Fibroblast of lung (primary cell): ENCODE measurements at regions not wholly inside any gene's neighbourhood (a gene's known extent, or its start where the extent isn't known, plus 50 kb on each side); places are given as distances from the start of the nearest gene placed in this dataset.

Experiments
- DNase-seq, 2 donors: peaks; one replicate each; pipeline versions ENCODE4 v3.0.0 to v3.0.0-alpha.2; 2010; ENCODE audit warnings: low read depth in 2 of 2
- H2AFZ ChIP-seq: 2 replicates; pipeline ENCODE4 v1.5.1; 2012; ENCODE audit warnings: low read length, control low read depth, inconsistent platforms
- H3K27ac ChIP-seq: 2 replicates; pipeline ENCODE4 v1.5.1; 2011; ENCODE audit warnings: low read length, control low read depth; ENCODE audit not compliant: insufficient read depth
- H3K27me3 ChIP-seq: 2 replicates; pipeline ENCODE4 v1.5.1; 2011; ENCODE audit warnings: mild to moderate bottlenecking, low read length; ENCODE audit not compliant: control insufficient read depth, insufficient read depth
- H3K36me3 ChIP-seq: 2 replicates; pipeline ENCODE4 v1.5.1; 2011; ENCODE audit warnings: low read length; ENCODE audit not compliant: control insufficient read depth, insufficient read depth
- H3K4me1 ChIP-seq: 2 replicates; pipeline ENCODE4 v1.5.1; 2011; ENCODE audit warnings: low read length; ENCODE audit not compliant: control insufficient read depth, insufficient read depth; ENCODE audit errors: extremely low read depth
- H3K4me2 ChIP-seq: 2 replicates; pipeline ENCODE4 v1.5.1; 2011; ENCODE audit warnings: low read length, control low read depth; ENCODE audit not compliant: insufficient read depth; ENCODE audit errors: extremely low read depth
- H3K4me3 ChIP-seq, 4 experiments: fragments of 200-600 bp in 1 of 4; sonication (generic) in 1 of 4; replicated peaks in 1 of 4; 2 replicates each; pipeline ENCODE4 v1.5.1; 2011 to 2016; ENCODE audit warnings: low read length in 4 of 4, low read depth in 3 of 4, mild to moderate bottlenecking in 3 of 4, control low read depth in 2 of 4, inconsistent platforms in 1 of 4, mixed read lengths in 1 of 4; ENCODE audit not compliant: insufficient read depth in 1 of 4; ENCODE audit errors: control extremely low read depth in 1 of 4
- H3K79me2 ChIP-seq: 2 replicates; pipeline ENCODE4 v1.5.1; 2012; ENCODE audit warnings: mild to moderate bottlenecking, low read length, inconsistent platforms; ENCODE audit not compliant: control insufficient read depth, insufficient read depth
- H3K9ac ChIP-seq: 2 replicates; pipeline ENCODE4 v1.5.1; 2011; ENCODE audit warnings: mild to moderate bottlenecking, low read length, control low read depth; ENCODE audit not compliant: insufficient read depth
- H3K9me3 ChIP-seq: 2 replicates; pipeline ENCODE4 v1.5.1; 2012; ENCODE audit warnings: low read depth, low read length; ENCODE audit not compliant: control insufficient read depth, insufficient read depth
- H4K20me1 ChIP-seq: 2 replicates; pipeline ENCODE4 v1.5.1; 2011; ENCODE audit warnings: low read length; ENCODE audit not compliant: control insufficient read depth, insufficient read depth; ENCODE audit errors: extremely low read depth
- EZH2 ChIP-seq: IDR thresholded peaks from 2 replicates; pipeline ENCODE4 v1.5.1; 2012; ENCODE audit warnings: low read length, control low read depth, mild to moderate bottlenecking; ENCODE audit errors: missing control alignments
- TF ChIP-seq, protein P1 (sequence below), 2 donors: IDR thresholded peaks in 1 of 2; conservative IDR thresholded peaks in 1 of 2; 1 replicate in 1 of 2; 2 replicates in 1 of 2; pipeline ENCODE4 v1.5.1; 2011 to 2012; ENCODE audit warnings: low read length in 2 of 2, control low read depth in 1 of 2, inconsistent platforms in 1 of 2, low read depth in 1 of 2, mild to moderate bottlenecking in 1 of 2

DNA sequence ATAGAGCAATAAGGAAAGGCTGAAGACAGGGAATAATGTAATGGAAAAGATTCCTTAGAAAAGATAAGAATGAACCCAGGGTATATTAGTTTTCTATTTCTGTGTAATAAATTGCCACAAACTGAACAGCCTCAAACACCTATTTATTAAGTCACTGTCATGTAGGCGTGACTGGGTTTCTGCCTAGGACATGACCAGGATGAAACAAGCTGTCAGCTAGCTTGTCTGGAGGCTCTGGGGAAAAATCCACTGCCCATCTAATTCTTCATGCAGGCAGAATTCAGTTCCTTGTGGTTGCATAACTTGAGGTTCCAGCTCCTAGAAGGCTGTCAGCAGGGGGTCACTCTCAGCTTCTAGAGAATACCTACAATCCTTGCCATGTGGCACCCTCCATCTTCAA, 277.7 kb downstream of the TMA16 start:
- Histone ChIP-seq H3K27ac (no peak overlapping the region), H3K9me3 (no peaks in the 10 kb centered on the region)
- DNase-seq: no peak

DNA sequence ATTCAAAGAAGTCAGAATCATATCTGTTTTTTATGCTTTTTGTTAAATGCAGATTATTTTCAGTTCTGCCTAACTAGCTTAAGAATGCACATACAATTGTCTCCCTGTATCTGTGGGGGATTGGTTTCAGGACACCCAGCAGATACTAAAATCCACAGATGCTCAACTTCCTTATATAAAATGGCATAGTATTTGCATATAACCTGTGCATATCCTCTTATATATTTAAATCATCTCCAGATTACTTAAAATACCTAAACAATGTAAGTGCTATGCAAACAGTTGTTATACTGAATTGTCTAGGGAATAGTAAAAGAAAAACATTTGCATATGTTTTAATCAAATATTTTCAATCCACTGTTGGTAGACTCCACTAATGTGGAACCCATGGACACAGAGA, 279.4 kb downstream of the TMA16 start:
- H3K27ac ChIP-seq: no peak overlapping the region
- DNase-seq: no peak
- H3K9me3 ChIP-seq: no peaks in the 10 kb centered on the region
- no peak overlapping the region for H3K9ac ChIP-seq
- H4K20me1 ChIP-seq: no peaks in the 10 kb centered on the region
- H3K36me3 ChIP-seq: no peaks in the 10 kb centered on the region
- H3K79me2 ChIP-seq: no peaks in the 10 kb centered on the region
- H2AFZ ChIP-seq: no peak overlapping the region
- no peaks in the 10 kb centered on the region for H3K27me3 ChIP-seq
- H3K4me3 ChIP-seq: no peak overlapping the region
- no peaks in the 10 kb centered on the region for H3K4me1 ChIP-seq
- H3K4me2 ChIP-seq: no peak overlapping the region
- no peak for TF ChIP-seq EZH2
- TF ChIP-seq, protein P1, sequence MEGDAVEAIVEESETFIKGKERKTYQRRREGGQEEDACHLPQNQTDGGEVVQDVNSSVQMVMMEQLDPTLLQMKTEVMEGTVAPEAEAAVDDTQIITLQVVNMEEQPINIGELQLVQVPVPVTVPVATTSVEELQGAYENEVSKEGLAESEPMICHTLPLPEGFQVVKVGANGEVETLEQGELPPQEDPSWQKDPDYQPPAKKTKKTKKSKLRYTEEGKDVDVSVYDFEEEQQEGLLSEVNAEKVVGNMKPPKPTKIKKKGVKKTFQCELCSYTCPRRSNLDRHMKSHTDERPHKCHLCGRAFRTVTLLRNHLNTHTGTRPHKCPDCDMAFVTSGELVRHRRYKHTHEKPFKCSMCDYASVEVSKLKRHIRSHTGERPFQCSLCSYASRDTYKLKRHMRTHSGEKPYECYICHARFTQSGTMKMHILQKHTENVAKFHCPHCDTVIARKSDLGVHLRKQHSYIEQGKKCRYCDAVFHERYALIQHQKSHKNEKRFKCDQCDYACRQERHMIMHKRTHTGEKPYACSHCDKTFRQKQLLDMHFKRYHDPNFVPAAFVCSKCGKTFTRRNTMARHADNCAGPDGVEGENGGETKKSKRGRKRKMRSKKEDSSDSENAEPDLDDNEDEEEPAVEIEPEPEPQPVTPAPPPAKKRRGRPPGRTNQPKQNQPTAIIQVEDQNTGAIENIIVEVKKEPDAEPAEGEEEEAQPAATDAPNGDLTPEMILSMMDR (conservative IDR thresholded peaks at IDR 0.05 in 1 of 2, IDR thresholded peaks at IDR 0.05 in 1 of 2; ENCODE audit: low read depth in 1 of 2, low read length in 2 of 2): no peak

More for the DNA sequence above, 277.7 kb downstream of the TMA16 start:
- Histone ChIP-seq H2AFZ (no peak overlapping the region), H3K27me3 (no peaks in the 10 kb centered on the region), H3K4me2 (no peak overlapping the region), H3K4me1 (no peaks in the 10 kb centered on the region), H3K9ac (no peak overlapping the region), H4K20me1 (no peaks in the 10 kb centered on the region), H3K4me3 (no peak overlapping the region), H3K79me2 (no peaks in the 10 kb centered on the region), H3K36me3 (no peaks in the 10 kb centered on the region)
- TF ChIP-seq EZH2: no peak
- TF ChIP-seq, protein P1 (conservative IDR thresholded peaks at IDR 0.05 in 1 of 2, IDR thresholded peaks at IDR 0.05 in 1 of 2; ENCODE audit: low read depth in 1 of 2, low read length in 2 of 2): no peak

DNA sequence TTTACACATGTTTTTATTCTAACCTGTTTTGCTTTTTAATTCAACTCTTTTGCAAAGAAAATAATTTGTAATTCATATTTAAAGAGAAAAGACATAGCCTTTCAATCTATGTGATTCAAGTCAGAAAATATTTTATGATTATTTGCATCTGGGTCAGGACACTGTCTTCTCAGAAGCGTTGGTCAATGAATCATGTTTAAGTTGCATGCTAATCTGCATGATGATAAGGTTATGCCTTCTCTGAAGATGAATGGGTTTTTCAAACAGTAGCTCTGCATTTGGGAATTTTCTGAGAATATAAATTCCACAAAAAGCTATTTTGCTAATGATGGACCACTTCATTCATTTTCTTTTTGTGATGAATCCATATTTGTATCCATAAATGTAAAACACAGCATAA, 282.5 kb downstream of the TMA16 start:
- Histone ChIP-seq H3K27ac (no peak overlapping the region), H2AFZ (no peak overlapping the region), H3K4me1 (no peaks in the 10 kb centered on the region), H3K27me3 (no peaks in the 10 kb centered on the region), H3K4me3 (no peak overlapping the region), H3K9me3 (no peaks in the 10 kb centered on the region), H3K36me3 (no peaks in the 10 kb centered on the region), H3K4me2 (no peak overlapping the region), H4K20me1 (no peaks in the 10 kb centered on the region), H3K9ac (no peak overlapping the region), H3K79me2 (no peaks in the 10 kb centered on the region)
- TF ChIP-seq, protein P1 (conservative IDR thresholded peaks at IDR 0.05 in 1 of 2, IDR thresholded peaks at IDR 0.05 in 1 of 2; ENCODE audit: low read depth in 1 of 2, low read length in 2 of 2): no peak
- TF ChIP-seq EZH2: no peak
- peak in 1 of 2 donors; percentile 24 for DNase-seq
